Colonic mucosa (tissue), 4 donors: ENCODE measurements at regions not wholly inside any gene's neighbourhood (a gene's known extent, or its start where the extent isn't known, plus 50 kb on each side); places are given as distances from the start of the nearest gene placed in this dataset.

Experiments used
- DNase-seq: peaks from one replicate; pipeline ENCODE4 v3.0.0-alpha.2; 2020
- H3K27ac ChIP-seq: fragments of 200-600 bp; one replicate; pipeline ENCODE4 v1.8.0; 2021
- H3K27me3 ChIP-seq: fragments of 200-600 bp; one replicate; pipeline ENCODE4 v1.8.0; 2021
- H3K36me3 ChIP-seq: fragments of 200-600 bp; one replicate; pipeline ENCODE4 v1.8.0; 2021
- H3K4me1 ChIP-seq: fragments of 200-600 bp; one replicate; pipeline ENCODE4 v1.8.0; 2021; ENCODE audit warnings: mild to moderate bottlenecking
- H3K4me3 ChIP-seq: fragments of 200-600 bp; one replicate; pipeline ENCODE4 v1.8.0; 2021
- H3K9ac ChIP-seq, 2 donors: one replicate each; pipeline ENCODE4 v1.7.0; 2013; ENCODE audit warnings: control low read depth in 2 of 2, low read depth in 2 of 2, low read length in 2 of 2
- H3K9me3 ChIP-seq: fragments of 200-600 bp; one replicate; pipeline ENCODE4 v1.8.0; 2021
- intact Hi-C: fragments of 100-400 bp; cut with DNase I; formaldehyde crosslinking; loops from one replicate; pipeline ENCODE4 v1.14.1; 2022
- TF ChIP-seq, protein P1 (sequence below): fragments of 200-600 bp; IDR thresholded peaks from one replicate; pipeline ENCODE4 v1.8.0; 2022; ENCODE audit warnings: antibody characterized with exemption, mild to moderate bottlenecking
- donor health status: healthy.
- donor health status: DM: no; HTN: no; CAD: no.
- donor health status: DM: no; HTN: no; CAD: no.

DNA sequence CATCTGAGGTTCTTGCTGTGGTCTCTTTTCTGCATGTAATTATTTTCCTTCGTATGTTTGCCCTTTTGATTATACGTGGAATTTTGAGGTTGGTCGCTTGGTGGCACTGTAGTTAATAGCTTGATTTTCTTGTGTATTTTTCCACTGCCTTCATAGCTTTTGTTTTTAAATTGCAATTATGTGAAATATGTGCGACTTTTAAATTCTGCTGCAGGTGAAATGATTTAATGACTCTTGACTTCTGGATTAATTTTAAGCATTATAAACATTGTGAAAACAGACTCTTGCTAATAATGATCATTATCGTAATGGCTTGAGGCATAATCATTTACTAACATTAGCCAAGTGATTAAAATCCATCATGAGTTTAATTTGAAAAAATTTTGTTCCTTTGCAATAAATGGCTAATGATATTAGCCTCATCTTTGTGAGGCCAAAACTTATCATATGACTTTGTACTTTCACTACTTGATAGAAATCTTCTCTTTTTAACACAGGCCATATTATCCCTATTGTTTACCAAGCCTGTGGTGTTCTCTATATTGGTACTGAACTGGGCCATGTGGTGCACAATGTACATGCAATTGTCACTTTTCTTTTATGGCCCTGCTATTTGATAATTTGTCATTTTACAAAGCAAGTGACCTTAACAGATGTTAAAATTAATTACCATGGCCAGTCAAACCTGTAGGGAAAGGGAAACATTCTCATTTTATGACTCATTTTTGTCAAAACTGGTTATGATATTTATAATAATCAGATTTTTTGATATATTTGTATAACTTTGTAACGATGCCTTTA lies 62.8 kb upstream of the NEUROD1 start:
- Histone ChIP-seq H3K4me3 (no peak overlapping the region), H3K9ac (no peak overlapping the region), H3K9me3 (no peaks in the 10 kb centered on the region), H3K4me1 (no peaks in the 10 kb centered on the region), H3K27me3 (no peaks in the 10 kb centered on the region), H3K27ac (no peak overlapping the region), H3K36me3 (no peaks in the 10 kb centered on the region)
- intact Hi-C loops: loop anchor here (2.0 to 10.0 kb wide), 3 partner anchors 159 to 912 kb away; no protein-coding TSS in a partner anchor
- TF ChIP-seq, protein P1, sequence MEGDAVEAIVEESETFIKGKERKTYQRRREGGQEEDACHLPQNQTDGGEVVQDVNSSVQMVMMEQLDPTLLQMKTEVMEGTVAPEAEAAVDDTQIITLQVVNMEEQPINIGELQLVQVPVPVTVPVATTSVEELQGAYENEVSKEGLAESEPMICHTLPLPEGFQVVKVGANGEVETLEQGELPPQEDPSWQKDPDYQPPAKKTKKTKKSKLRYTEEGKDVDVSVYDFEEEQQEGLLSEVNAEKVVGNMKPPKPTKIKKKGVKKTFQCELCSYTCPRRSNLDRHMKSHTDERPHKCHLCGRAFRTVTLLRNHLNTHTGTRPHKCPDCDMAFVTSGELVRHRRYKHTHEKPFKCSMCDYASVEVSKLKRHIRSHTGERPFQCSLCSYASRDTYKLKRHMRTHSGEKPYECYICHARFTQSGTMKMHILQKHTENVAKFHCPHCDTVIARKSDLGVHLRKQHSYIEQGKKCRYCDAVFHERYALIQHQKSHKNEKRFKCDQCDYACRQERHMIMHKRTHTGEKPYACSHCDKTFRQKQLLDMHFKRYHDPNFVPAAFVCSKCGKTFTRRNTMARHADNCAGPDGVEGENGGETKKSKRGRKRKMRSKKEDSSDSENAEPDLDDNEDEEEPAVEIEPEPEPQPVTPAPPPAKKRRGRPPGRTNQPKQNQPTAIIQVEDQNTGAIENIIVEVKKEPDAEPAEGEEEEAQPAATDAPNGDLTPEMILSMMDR: peak; percentile 65
- peak; percentile 68 for DNase-seq

DNA sequence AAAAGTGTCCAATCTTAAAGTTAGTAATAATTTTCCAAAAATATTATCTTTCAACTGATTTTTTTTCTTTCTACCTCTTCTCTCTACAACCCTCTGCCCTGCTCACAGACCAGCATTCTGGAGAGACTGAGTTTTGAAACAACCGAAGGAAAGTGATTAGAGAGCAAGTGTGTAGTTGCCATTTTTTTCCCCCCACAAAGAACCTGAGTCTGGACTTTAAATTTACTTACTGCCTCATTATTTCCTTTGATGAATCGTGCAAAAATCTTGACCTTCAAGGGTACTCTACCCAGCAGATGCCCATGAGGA lies 63.4 kb upstream of the NEUROD1 start:
- TF ChIP-seq, protein P1: no peak
- intact Hi-C loops: loop anchor here (2.0 to 10.0 kb wide), 3 partner anchors 159 to 911 kb away; no protein-coding TSS in a partner anchor

DNA sequence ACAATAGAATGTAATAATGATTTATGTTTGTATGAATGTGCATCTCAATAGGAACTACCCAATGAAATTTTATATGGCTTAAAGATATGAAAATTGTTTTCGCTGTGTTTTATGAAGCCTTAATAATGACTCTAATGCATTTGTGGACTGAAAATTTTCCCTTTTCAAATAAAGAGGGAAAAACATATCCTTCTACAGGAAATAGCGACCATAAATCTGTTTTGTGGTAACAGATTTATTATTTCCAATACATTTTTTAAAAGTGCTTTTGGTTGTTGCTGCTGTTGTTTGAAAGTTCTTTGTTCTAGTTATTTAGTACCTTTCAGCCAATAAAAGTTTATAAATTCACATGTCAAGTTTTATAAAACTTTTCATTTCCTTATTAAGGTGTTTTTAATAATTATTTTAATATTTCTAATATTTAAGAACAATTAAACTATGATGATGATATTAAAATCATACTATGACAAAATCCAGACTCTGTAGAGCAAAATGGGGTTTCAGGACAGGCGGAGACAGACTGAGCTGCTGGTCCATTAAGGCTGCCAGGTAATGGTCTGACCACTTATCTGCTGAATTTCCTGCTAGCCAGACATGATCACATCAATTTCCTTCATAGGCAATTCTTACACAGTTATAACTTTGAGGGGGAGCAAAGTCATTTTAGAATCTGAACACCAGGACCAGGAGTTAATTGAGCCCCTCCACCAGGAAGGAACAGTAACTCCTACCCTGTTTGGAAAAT lies 65.7 kb upstream of the NEUROD1 start:
- Histone ChIP-seq H3K9ac (no peak overlapping the region), H3K9me3 (no peaks in the 10 kb centered on the region), H3K36me3 (no peaks in the 10 kb centered on the region), H3K27ac (no peak overlapping the region), H3K4me1 (no peaks in the 10 kb centered on the region), H3K27me3 (no peaks in the 10 kb centered on the region), H3K4me3 (no peak overlapping the region)
- TF ChIP-seq, protein P1: no peak
- intact Hi-C loops: loop anchor here (10.0 kb wide), 1 partner anchor 909 kb away; no protein-coding TSS in a partner anchor
- no peak for DNase-seq

More for the DNA sequence above, 63.4 kb upstream of the NEUROD1 start:
- Histone ChIP-seq H3K9ac (no peak overlapping the region), H3K27ac (no peak overlapping the region), H3K27me3 (no peaks in the 10 kb centered on the region), H3K9me3 (no peaks in the 10 kb centered on the region), H3K4me1 (no peaks in the 10 kb centered on the region), H3K4me3 (no peak overlapping the region), H3K36me3 (no peaks in the 10 kb centered on the region)
- DNase-seq: no peak

DNA sequence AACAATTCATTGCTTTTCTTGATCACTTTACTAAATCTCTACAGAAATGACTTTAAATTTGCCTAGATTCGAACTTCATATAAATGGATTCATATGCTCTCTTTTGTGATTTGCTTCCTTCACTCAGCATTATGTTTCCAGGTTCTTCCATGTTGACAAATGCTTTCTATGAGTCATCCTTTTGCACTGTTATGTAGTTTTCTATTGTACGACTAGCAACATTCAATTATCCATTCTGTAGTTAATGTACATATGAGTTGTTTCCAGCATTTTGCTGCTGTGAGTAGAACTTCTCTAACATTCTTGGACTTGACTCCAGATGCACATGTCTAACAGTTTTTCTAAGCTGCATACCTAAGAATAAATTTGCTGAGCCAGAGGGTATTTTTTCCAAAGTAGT lies 66.5 kb upstream of the NEUROD1 start:
- intact Hi-C loops: loop anchor here (10.0 kb wide), 1 partner anchor 908 kb away; no protein-coding TSS in a partner anchor
- no peak for DNase-seq

DNA sequence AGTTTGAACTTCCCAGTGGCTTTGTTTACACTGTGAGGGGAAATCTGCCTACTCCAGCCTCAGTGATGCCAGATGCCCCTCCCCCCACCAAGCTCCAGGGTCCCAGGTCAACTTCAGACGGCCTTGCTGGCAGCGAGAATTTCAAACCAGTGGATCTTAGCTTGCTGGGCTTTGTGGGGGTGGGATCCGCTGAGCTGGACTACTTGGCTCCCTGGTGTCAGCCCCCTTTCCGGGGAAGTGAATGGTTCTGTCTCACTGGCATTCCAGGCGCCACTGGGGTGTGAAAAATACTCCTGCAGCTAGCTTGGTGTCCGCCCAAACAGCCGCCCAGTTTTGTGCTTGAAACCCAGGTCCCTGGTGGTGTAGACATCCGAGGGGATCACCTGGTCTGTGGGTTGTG lies 70.0 kb upstream of the NEUROD1 start:
- DNase-seq: no peak
- H3K27ac ChIP-seq: no peak overlapping the region

More for the DNA sequence above, 66.5 kb upstream of the NEUROD1 start:
- Histone ChIP-seq H3K9ac (no peak overlapping the region), H3K36me3 (no peaks in the 10 kb centered on the region), H3K27ac (no peak overlapping the region), H3K27me3 (no peaks in the 10 kb centered on the region), H3K4me3 (no peak overlapping the region), H3K4me1 (no peaks in the 10 kb centered on the region), H3K9me3 (no peaks in the 10 kb centered on the region)
- TF ChIP-seq, protein P1: no peak

More for the DNA sequence above, 70.0 kb upstream of the NEUROD1 start:
- TF ChIP-seq, protein P1: no peak
- Histone ChIP-seq H3K9me3 (no peaks in the 10 kb centered on the region), H3K4me1 (no peaks in the 10 kb centered on the region), H3K27me3 (no peaks in the 10 kb centered on the region), H3K9ac (no peak overlapping the region), H3K4me3 (no peak overlapping the region), H3K36me3 (no peaks in the 10 kb centered on the region)
- intact Hi-C loops: no loop called here
